Panc1 (cell line): ENCODE measurements at regions not wholly inside any gene's neighbourhood (a gene's known extent, or its start where the extent isn't known, plus 50 kb on each side); places are given as distances from the start of the nearest gene placed in this dataset.

Experiments used
- CTCF ChIP-seq: fragments of 450-650 bp; IDR thresholded peaks from 2 replicates; pipeline ENCODE4 v1.5.1; 2017; ENCODE audit warnings: mild to moderate bottlenecking
- POLR2AphosphoS5 ChIP-seq: IDR thresholded peaks from 2 replicates; pipeline ENCODE4 v1.6.1; 2012; ENCODE audit warnings: mild to moderate bottlenecking, low read depth, low read length, moderate library complexity
- TCF7L2 ChIP-seq: IDR thresholded peaks from 2 replicates; pipeline ENCODE4 v1.6.1; 2011; ENCODE audit warnings: mild to moderate bottlenecking, low read depth, low read length, inconsistent platforms
- TF ChIP-seq, protein P1 (sequence below), 2 experiments: IDR thresholded peaks; 2 replicates each; pipeline ENCODE4 v1.6.1; 2011 to 2012; ENCODE audit warnings: low read depth in 2 of 2, control low read depth in 1 of 2, low read length in 1 of 2, mild to moderate bottlenecking in 1 of 2, moderate library complexity in 1 of 2; ENCODE audit not compliant: insufficient read depth in 1 of 2

- TF ChIP-seq CTCF = no peak
- TF ChIP-seq TCF7L2 = no peak
- no peak for TF ChIP-seq POLR2AphosphoS5
- TF ChIP-seq, protein P1, sequence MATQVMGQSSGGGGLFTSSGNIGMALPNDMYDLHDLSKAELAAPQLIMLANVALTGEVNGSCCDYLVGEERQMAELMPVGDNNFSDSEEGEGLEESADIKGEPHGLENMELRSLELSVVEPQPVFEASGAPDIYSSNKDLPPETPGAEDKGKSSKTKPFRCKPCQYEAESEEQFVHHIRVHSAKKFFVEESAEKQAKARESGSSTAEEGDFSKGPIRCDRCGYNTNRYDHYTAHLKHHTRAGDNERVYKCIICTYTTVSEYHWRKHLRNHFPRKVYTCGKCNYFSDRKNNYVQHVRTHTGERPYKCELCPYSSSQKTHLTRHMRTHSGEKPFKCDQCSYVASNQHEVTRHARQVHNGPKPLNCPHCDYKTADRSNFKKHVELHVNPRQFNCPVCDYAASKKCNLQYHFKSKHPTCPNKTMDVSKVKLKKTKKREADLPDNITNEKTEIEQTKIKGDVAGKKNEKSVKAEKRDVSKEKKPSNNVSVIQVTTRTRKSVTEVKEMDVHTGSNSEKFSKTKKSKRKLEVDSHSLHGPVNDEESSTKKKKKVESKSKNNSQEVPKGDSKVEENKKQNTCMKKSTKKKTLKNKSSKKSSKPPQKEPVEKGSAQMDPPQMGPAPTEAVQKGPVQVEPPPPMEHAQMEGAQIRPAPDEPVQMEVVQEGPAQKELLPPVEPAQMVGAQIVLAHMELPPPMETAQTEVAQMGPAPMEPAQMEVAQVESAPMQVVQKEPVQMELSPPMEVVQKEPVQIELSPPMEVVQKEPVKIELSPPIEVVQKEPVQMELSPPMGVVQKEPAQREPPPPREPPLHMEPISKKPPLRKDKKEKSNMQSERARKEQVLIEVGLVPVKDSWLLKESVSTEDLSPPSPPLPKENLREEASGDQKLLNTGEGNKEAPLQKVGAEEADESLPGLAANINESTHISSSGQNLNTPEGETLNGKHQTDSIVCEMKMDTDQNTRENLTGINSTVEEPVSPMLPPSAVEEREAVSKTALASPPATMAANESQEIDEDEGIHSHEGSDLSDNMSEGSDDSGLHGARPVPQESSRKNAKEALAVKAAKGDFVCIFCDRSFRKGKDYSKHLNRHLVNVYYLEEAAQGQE (IDR thresholded peaks at IDR 0.05; ENCODE audit: insufficient read depth in 1 of 2, low read depth in 2 of 2, low read length in 1 of 2) = no peak
Measured at GRCh38 chr5:105922080-105922479, 1748.7 kb downstream of the EFNA5 start.
